HG03159 (cell line): ENCODE measurements at regions not wholly inside any gene's neighbourhood (a gene's known extent, or its start where the extent isn't known, plus 50 kb on each side); places are given as distances from the start of the nearest gene placed in this dataset.

ENCODE experiments used
- ATAC-seq: cut with Tn5 transposase; IDR thresholded peaks from one replicate; pipeline ENCODE4 v1.9.1; 2021; ENCODE audit warnings: mild to moderate bottlenecking, moderate library complexity; ENCODE audit not compliant: unreplicated experiment

DNA sequence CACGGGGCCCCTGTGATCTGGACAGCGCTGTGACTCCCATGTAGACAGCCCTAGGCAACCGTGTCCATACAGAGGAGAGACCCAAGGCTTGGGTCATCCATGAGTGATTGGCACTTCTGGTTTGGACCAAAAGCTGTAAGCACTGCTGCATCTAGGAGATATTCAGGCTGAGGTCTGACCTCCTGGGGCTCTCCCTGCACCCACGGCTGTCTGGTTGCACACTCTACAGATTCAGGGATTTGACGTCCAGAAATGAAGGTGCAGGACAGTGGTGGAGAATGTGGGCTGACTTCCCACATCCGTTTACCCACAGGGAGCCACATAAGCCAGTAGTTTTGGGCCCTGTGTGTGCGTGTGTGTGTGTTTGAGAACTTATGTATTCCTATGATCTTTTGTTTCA is 76.2 kb upstream of the ARHGEF7 start:
- ATAC-seq: no peak

GRCh38 chr13:111037927-111038326 is 77.2 kb upstream of the ARHGEF7 start:
- no peak for ATAC-seq

GRCh38 chr13:111036665-111037064 is 78.4 kb upstream of the ARHGEF7 start:
- ATAC-seq: no peak

DNA sequence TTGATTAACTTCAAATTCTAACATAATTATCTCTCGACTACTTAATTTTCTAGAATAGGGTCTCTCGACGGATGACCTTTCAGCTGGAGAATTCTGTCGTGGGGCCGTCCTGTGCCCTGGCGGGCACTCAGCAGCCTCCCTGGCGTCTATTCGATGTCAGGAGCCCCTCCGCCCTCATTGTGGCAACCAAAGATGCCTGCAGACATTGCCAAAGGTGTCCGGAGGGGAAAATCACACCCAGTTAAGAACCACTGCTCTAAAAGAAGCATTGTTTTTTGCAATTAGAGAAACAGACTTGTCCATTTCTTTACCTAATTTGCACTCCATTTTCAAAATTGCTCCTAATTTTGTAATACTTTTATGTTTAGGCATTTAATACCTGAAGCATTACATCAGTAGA is 79.2 kb upstream of the ARHGEF7 start:
- ATAC-seq: no peak

- no peak for ATAC-seq
Observed at GRCh38 chr13:111034811-111035210, 80.3 kb upstream of the ARHGEF7 start.

GRCh38 chr13:111033172-111034130 is 81.7 kb upstream of the ARHGEF7 start:
- no peak for ATAC-seq

DNA sequence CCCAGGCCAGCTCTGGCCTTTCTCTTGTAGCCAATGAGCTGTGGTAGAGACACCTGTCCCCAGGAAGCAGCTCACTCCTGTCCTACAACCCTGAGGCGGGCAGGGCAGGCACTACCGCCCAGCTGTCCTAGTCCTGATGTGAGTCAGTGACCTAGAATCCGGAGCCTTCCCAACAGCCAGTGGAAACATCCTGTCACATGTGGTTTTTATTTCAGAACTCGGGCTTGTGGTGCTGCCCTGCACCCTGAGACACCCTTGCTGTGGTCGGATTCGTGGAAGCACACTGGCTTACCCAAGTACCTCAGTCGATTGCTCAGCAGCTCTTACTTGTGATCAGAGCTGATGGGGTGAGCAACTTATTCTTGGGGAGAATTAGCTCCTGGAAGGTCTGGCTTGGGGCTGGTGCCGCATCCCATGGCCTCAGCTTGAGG is 83.6 kb upstream of the ARHGEF7 start:
- ATAC-seq: no peak

- ATAC-seq: no peak
Observed at GRCh38 chr13:111029957-111030609, 85.0 kb upstream of the ARHGEF7 start.

DNA sequence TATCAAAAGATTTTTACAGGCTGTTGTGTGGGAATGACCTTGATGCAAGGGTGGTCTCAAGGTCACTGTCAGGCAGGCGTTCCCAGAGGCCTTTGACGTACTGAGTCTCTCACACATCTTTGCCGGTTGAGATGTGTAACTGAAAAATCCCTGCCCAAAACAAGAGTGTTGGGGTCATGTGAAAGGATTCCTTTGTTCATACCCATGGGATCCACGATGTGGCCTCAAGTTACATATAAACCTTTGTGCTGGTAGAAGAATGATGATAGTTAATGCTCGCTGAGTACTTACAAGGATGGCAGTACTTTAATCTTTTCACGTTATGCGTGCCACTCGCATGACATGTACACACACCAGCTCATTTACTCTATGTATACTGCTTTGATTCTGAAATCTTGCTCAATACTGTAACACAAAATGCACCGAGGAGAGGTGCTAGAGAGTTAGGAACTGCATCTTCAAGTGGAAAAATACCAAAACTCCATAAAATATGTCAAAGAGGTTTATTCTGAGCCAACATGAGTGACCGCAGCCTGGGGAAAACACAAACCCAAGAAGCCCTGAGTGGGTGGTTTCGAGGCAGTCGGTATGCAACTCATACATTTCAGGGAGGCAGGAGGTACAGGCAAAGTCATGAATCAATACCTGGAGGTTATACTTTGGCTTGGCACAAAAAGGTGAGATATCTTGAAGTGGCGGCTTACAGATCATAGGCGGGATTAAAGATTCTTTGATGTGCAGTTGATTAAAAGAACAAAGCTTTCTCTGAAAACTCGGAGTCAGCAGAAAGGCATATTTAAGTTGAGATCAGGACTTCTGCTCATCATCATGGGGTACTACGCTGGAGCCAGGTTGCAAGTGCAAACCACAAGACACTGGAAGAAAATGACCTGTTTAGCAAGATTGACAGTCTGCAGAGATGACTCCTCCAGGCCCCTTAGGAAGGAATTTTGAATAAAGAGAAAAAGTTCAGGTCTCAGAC is 87.4 kb upstream of the ARHGEF7 start:
- no peak for ATAC-seq

GRCh38 chr13:111025310-111025709 is 89.8 kb upstream of the ARHGEF7 start:
- ATAC-seq: no peak

GRCh38 chr13:111022886-111023285 is 92.2 kb upstream of the ARHGEF7 start:
- no peak for ATAC-seq

DNA sequence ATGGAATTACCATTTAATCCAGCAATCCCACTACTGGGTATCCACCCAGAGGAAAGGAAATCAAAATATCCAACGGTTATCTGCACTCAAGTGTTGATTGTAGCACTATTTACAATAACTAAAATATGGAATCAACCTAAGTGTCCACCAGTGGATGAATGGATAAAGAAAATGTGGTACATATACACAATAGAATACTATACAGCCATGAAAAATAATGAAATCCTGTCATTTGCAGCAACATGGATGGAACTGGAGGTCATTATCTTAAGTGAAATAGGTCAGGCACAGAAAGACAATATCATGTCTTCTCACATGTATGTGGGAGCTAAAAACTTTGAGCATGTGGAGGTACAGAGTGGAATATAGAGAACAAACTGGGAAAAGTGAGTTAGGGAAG is 92.9 kb upstream of the ARHGEF7 start:
- ATAC-seq: no peak

GRCh38 chr13:111021270-111021669 is 93.8 kb upstream of the ARHGEF7 start:
- no peak for ATAC-seq

GRCh38 chr13:111020546-111020945 is 94.6 kb upstream of the ARHGEF7 start:
- no peak for ATAC-seq

- no peak for ATAC-seq
Observed at GRCh38 chr13:111020021-111020420, 95.1 kb upstream of the ARHGEF7 start.

- ATAC-seq: no peak
Observed at GRCh38 chr13:111017755-111018459, 97.2 kb upstream of the ARHGEF7 start.

- ATAC-seq: no peak
Observed at GRCh38 chr13:111013196-111013595, 98.3 kb upstream of the ANKRD10 start.

DNA sequence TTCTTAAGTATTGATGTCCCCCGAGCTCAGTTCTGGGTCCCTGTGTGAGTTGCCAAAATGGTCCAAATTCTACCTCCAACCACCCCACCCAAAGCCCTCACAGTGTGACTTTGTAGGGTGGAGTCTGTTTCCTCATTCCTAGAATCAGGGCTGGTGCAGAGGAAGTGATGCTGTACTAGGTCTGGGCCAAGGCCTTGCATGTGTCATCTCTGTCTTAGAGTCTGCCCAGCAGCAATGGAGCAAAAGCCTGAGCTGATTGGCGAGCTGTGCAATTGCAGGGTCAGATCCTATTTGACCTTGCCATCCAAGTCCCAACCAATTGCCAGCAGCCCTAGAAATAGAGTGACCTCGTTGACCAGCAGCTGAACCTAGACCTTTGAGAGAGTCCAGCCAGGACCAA is 97.0 kb upstream of the ANKRD10 start:
- no peak for ATAC-seq

DNA sequence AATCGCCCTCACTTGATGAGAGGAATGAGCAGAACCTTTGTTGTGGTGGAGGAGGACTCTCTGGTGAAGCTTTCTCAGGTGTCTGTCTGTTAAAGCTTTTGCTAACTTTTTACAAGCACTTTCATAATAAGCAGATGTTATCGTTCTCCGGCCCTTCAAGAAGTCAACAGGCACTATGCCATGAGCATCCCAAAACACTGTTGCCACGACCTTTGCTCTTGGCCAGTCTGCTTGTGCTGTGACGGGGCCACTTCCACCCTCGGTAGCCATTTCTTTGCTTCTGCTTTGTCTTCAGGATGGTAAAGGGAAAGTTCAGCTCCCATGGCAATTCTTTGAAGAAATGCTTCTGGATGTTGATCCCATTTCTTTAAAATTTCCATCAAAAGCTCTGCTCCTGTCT is 93.5 kb upstream of the ANKRD10 start:
- ATAC-seq: no peak

- ATAC-seq: no peak
Observed at GRCh38 chr13:111007209-111007608, 92.3 kb upstream of the ANKRD10 start.
